Ishikawa (cell line): ENCODE measurements at regions not wholly inside any gene's neighbourhood (a gene's known extent, or its start where the extent isn't known, plus 50 kb on each side); places are given as distances from the start of the nearest gene placed in this dataset.

ENCODE experiments used
- EGR1 ChIP-seq: IDR thresholded peaks from 2 replicates; pipeline ENCODE4 v1.6.1; 2012
- EP300 ChIP-seq: IDR thresholded peaks from 2 replicates; pipeline ENCODE4 v1.6.1; 2012; ENCODE audit warnings: borderline replicate concordance
- NFIC ChIP-seq: IDR thresholded peaks from 2 replicates; pipeline ENCODE4 v1.6.1; 2012
- TAF1 ChIP-seq: IDR thresholded peaks from 2 replicates; pipeline ENCODE4 v1.6.1; 2012; ENCODE audit warnings: low read depth, mild to moderate bottlenecking
- TCF12 ChIP-seq: IDR thresholded peaks from 2 replicates; pipeline ENCODE4 v1.6.1; 2012; ENCODE audit warnings: low read depth
- YY1 ChIP-seq: IDR thresholded peaks from 2 replicates; pipeline ENCODE4 v1.6.1; 2012; ENCODE audit warnings: low read depth
- TF ChIP-seq, protein P1 (sequence below): IDR thresholded peaks from 2 replicates; pipeline ENCODE4 v1.6.1; 2012

GRCh38 chr18:1968801-1969498, 602.4 kb downstream of the METTL4 start:
- TF ChIP-seq NFIC (no peak), EP300 (no peak), YY1 (no peak), EGR1 (no peak), TCF12 (no peak), TAF1 (no peak)
- TF ChIP-seq, protein P1, sequence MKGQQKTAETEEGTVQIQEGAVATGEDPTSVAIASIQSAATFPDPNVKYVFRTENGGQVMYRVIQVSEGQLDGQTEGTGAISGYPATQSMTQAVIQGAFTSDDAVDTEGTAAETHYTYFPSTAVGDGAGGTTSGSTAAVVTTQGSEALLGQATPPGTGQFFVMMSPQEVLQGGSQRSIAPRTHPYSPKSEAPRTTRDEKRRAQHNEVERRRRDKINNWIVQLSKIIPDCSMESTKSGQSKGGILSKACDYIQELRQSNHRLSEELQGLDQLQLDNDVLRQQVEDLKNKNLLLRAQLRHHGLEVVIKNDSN = no peak
